ENCODE measurements at regions not wholly inside any gene's neighbourhood (a gene's known extent, or its start where the extent isn't known, plus 50 kb on each side); places are given as distances from the start of the nearest gene placed in this dataset.

DNA sequence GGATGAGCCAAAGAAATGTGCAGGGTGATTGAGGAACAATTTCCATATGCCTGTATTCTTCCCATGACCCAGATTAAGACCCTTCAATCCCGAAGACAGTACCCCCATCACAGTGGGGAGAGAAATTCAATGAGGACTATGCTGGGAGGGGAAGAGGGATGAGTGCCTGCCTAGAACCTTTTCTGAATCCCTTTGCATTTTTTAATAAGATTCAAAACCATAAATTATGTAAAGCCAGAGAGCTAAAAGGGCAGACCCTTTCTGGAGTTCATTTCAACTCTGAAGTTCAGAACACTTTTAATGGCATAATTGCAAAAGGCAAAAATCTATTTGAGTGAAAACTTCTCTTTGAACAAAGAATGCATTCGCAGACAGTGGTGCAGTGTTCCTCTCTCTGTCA is 529.5 kb downstream of the NTRK3 start:
- TF ChIP-seq, protein P1, sequence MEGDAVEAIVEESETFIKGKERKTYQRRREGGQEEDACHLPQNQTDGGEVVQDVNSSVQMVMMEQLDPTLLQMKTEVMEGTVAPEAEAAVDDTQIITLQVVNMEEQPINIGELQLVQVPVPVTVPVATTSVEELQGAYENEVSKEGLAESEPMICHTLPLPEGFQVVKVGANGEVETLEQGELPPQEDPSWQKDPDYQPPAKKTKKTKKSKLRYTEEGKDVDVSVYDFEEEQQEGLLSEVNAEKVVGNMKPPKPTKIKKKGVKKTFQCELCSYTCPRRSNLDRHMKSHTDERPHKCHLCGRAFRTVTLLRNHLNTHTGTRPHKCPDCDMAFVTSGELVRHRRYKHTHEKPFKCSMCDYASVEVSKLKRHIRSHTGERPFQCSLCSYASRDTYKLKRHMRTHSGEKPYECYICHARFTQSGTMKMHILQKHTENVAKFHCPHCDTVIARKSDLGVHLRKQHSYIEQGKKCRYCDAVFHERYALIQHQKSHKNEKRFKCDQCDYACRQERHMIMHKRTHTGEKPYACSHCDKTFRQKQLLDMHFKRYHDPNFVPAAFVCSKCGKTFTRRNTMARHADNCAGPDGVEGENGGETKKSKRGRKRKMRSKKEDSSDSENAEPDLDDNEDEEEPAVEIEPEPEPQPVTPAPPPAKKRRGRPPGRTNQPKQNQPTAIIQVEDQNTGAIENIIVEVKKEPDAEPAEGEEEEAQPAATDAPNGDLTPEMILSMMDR (IDR thresholded peaks at IDR 0.05): no peak
- Histone ChIP-seq H3K4me3 (no peak overlapping the region), H3K9me3 (no peaks in the 10 kb centered on the region), H3K4me1 (ENCODE audit: control insufficient read depth in 1 of 2, low read depth in 2 of 2) (peaks cover 4% of the 10 kb centered on the region in 2 donors), H3K36me3 (no peaks in the 10 kb centered on the region), H3K27me3 (replicated peaks; ENCODE audit: insufficient read depth) (no peaks in the 10 kb centered on the region), H3K27ac (no peak overlapping the region)
- DNase-seq (ENCODE audit: low spot score) (no peak), ATAC-seq (ENCODE audit: insufficient number of reproducible peaks, low FRiP score, low read depth) (no peak)

DNA sequence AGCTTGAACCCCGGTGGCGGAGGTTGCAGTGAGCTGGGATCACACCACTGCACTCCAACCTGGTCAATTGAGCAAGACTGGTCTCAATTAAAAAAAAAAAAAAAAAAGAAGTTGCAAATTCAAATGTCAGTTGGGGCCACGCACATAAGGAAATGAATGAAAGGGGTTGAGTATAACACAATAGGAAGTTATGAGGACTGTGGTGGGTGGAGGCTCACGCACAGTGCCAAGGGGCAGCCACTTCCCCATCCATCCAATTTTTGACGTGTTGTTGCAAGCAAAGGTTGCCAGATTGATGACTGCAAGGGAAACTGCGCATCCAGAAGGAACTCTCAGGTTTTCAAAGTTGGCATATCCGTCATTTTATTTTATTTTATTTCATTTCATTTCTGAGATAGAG is 532.2 kb downstream of the NTRK3 start:
- no peak overlapping the region for H3K4me3 ChIP-seq
- ATAC-seq (ENCODE audit: insufficient number of reproducible peaks, low FRiP score, low read depth): no peak
- no peak overlapping the region for H3K27ac ChIP-seq
- DNase-seq (ENCODE audit: low spot score): no peak
- H3K27me3 ChIP-seq (replicated peaks; ENCODE audit: insufficient read depth): no peaks in the 10 kb centered on the region
- no peaks in the 10 kb centered on the region for H3K36me3 ChIP-seq
- TF ChIP-seq, protein P1 (IDR thresholded peaks at IDR 0.05): no peak
- no peaks in the 10 kb centered on the region for H3K9me3 ChIP-seq
- no peaks in the 10 kb centered on the region for H3K4me1 ChIP-seq (ENCODE audit: control insufficient read depth in 1 of 2, low read depth in 2 of 2)

DNA sequence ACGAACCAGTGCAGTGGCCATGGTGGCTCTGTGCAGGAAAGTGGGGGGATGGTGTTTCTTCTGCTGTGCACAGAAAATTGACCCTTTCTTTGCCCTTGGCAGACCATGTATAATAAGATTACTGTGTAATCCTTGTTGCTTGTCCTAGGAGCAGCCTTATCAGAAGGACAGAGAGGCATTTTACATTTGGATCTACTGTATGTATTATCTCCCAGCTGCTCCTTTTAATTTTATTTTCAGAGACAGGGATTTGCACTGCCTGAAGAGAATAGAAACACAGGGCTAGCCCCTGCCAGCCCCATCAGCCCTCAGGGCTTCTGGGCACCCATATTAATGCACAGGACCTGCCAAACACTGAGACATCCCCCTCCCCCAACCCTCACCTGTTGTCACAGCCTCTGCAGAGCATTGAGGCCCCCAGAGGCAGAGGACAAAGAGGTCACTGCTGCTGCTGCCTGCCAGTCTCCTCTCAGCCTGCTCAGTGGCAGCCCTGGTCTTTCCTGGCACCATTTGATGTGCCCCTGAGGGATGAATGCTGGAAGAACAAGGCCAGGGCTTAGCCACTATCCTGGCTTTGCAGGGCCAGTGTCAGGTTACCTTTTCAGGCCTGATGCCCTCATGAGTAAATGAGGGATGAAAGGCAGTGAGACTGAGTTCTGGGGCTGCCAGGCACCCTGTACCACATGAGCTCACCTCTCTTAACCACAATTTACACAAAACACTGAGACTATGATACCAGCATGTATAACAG is 533.4 kb downstream of the NTRK3 start:
- TF ChIP-seq, protein P1 (IDR thresholded peaks at IDR 0.05): no peak
- no peaks in the 10 kb centered on the region for H3K9me3 ChIP-seq
- no peak for ATAC-seq (ENCODE audit: insufficient number of reproducible peaks, low FRiP score, low read depth)

DNA sequence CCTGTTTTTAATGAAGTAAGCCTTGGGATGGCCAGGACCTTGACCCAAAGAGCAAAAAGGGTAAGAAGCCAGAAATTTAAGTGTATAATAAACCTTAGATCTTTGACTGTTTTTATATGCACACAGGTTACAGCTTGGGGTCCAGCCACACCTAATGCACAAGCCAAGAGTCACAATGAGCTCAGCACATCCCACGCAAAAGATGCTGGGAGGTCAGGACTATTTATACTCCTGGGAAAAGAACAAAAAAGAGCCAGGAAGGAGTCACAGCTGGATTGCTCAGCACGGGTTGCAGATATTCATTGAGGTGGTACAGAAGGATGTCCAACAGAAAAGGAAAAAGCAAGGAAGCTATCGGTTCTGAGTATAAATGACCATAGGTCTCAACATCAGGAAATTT is 536.3 kb downstream of the NTRK3 start:
- ATAC-seq (ENCODE audit: insufficient number of reproducible peaks, low FRiP score, low read depth) (no peak), DNase-seq (ENCODE audit: low spot score) (no peak)
- H3K36me3 ChIP-seq: no peaks in the 10 kb centered on the region
- no peaks in the 10 kb centered on the region for H3K27me3 ChIP-seq (replicated peaks; ENCODE audit: insufficient read depth)
- H3K4me3 ChIP-seq: no peak overlapping the region
- H3K4me1 ChIP-seq (ENCODE audit: control insufficient read depth in 1 of 2, low read depth in 2 of 2): no peaks in the 10 kb centered on the region
- H3K9me3 ChIP-seq: no peaks in the 10 kb centered on the region
- TF ChIP-seq, protein P1 (IDR thresholded peaks at IDR 0.05): no peak
- H3K27ac ChIP-seq: no peak overlapping the region

More for the DNA sequence above, 533.4 kb downstream of the NTRK3 start:
- no peaks in the 10 kb centered on the region for H3K27me3 ChIP-seq (replicated peaks; ENCODE audit: insufficient read depth)
- H3K27ac ChIP-seq: no peak overlapping the region
- no peak for DNase-seq (ENCODE audit: low spot score)
- no peaks in the 10 kb centered on the region for H3K36me3 ChIP-seq
- H3K4me1 ChIP-seq (ENCODE audit: control insufficient read depth in 1 of 2, low read depth in 2 of 2): no peaks in the 10 kb centered on the region
- H3K4me3 ChIP-seq: no peak overlapping the region

DNA sequence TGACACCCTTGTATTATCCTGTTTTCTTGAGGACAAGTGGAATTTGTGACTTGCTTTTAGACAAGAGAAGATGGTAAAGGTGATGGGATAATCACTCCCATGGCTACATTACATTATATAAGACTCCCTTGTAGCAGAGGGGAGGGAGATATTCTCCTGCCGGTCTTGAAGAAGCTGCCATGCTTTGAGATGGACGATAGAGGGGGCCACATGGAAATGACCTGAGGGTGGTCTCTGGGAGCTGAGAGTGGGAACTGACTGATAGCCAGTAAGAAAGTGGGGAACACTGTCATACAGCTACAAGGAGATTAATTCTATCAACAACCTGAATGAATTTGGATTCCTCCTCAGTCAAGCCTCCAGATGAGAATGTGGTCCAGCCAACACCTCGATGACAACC is 540.1 kb downstream of the NTRK3 start:
- no peaks in the 10 kb centered on the region for H3K4me1 ChIP-seq (ENCODE audit: control insufficient read depth in 1 of 2, low read depth in 2 of 2)
- DNase-seq (ENCODE audit: low spot score) (no peak), ATAC-seq (ENCODE audit: insufficient number of reproducible peaks, low FRiP score, low read depth) (no peak)
- TF ChIP-seq, protein P1 (IDR thresholded peaks at IDR 0.05): no peak
- H3K36me3 ChIP-seq: no peaks in the 10 kb centered on the region
- H3K27me3 ChIP-seq (replicated peaks; ENCODE audit: insufficient read depth): no peaks in the 10 kb centered on the region
- no peaks in the 10 kb centered on the region for H3K9me3 ChIP-seq
- no peak overlapping the region for H3K27ac ChIP-seq
- H3K4me3 ChIP-seq: no peak overlapping the region
